GM06990 (cell line): ENCODE measurements at regions not wholly inside any gene's neighbourhood (a gene's known extent, or its start where the extent isn't known, plus 50 kb on each side); places are given as distances from the start of the nearest gene placed in this dataset.

Experiments used
- DNase-seq: peaks from one replicate; pipeline ENCODE4 v3.0.0-alpha.2; 2011; ENCODE audit not compliant: insufficient read length; ENCODE audit errors: extremely low read depth
- H3K27me3 ChIP-seq: replicated peaks from 2 replicates; pipeline ENCODE4 v1.6.0; 2011; ENCODE audit warnings: low read length; ENCODE audit not compliant: control insufficient read depth, insufficient read depth
- H3K36me3 ChIP-seq: 2 replicates; pipeline ENCODE4 v1.5.1; 2011; ENCODE audit warnings: low read length; ENCODE audit not compliant: control insufficient read depth, insufficient read depth
- H3K4me3 ChIP-seq: replicated peaks from 2 replicates; pipeline ENCODE4 v1.5.1; 2011; ENCODE audit warnings: low read depth, mild to moderate bottlenecking, control low read depth, low read length
- TF ChIP-seq, protein P1 (sequence below): IDR thresholded peaks from 2 replicates; pipeline ENCODE4 v1.5.1; 2011; ENCODE audit warnings: low read length, control low read depth, mild to moderate bottlenecking, inconsistent platforms; ENCODE audit not compliant: insufficient read depth, poor library complexity, severe bottlenecking

- Histone ChIP-seq H3K4me3 (no peak overlapping the region), H3K36me3 (no peaks in the 10 kb centered on the region), H3K27me3 (no peaks in the 10 kb centered on the region)
- no peak for DNase-seq
- TF ChIP-seq, protein P1, sequence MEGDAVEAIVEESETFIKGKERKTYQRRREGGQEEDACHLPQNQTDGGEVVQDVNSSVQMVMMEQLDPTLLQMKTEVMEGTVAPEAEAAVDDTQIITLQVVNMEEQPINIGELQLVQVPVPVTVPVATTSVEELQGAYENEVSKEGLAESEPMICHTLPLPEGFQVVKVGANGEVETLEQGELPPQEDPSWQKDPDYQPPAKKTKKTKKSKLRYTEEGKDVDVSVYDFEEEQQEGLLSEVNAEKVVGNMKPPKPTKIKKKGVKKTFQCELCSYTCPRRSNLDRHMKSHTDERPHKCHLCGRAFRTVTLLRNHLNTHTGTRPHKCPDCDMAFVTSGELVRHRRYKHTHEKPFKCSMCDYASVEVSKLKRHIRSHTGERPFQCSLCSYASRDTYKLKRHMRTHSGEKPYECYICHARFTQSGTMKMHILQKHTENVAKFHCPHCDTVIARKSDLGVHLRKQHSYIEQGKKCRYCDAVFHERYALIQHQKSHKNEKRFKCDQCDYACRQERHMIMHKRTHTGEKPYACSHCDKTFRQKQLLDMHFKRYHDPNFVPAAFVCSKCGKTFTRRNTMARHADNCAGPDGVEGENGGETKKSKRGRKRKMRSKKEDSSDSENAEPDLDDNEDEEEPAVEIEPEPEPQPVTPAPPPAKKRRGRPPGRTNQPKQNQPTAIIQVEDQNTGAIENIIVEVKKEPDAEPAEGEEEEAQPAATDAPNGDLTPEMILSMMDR, result no peak
Measured at GRCh38 chr4:165765053-165765452, 108.0 kb upstream of the TLL1 start.

DNA sequence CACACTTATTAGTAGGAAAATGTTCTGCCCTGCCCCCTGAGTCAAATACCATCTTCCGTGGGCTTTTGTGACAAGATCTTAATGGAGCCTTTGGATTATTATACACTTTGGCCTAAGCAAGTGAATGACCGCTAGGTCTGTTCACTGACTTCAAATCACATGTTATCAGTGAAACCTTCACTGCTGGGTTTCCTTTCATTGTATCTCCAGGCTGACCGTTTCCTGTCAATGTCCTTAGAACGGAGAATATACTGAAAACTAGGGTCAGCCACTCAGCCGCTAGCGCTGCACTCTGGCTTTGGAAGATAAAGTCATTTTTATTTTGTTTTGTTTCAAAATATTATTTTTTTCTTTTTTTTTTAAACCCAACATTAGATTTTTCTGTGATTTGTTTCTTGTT, 107.0 kb upstream of the TLL1 start:
- Histone ChIP-seq H3K4me3 (no peak overlapping the region), H3K27me3 (no peaks in the 10 kb centered on the region), H3K36me3 (no peaks in the 10 kb centered on the region)
- no peak for DNase-seq
- TF ChIP-seq, protein P1, result no peak

DNA sequence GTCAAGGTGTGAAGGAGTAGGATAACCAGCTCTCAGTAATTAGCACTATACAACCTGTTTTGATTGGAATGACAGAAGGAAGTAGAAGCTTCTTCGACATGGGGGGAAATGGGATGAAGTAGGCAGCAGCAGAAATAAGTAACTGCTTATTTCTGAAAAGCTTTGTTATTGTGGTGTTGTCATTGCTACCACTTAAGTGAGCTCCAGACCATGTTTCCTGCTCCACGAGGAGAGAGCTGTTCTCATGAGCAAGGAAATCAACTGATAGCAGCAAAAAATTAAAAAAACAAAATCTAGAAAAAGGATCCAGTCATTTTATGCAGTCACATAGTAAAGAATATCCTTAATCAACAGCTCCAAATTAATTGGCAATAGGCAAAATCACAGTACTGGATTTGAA, 106.1 kb upstream of the TLL1 start:
- no peak for DNase-seq
- no peaks in the 10 kb centered on the region for H3K27me3 ChIP-seq
- H3K36me3 ChIP-seq, result no peaks in the 10 kb centered on the region
- H3K4me3 ChIP-seq, result no peak overlapping the region
- TF ChIP-seq, protein P1, result no peak

GRCh38 chr4:165767671-165768070, 105.4 kb upstream of the TLL1 start:
- Histone ChIP-seq H3K4me3 (no peak overlapping the region), H3K27me3 (no peaks in the 10 kb centered on the region), H3K36me3 (no peaks in the 10 kb centered on the region)
- TF ChIP-seq, protein P1, result no peak
- no peak for DNase-seq

GRCh38 chr4:165768281-165768680, 104.8 kb upstream of the TLL1 start:
- TF ChIP-seq, protein P1, result no peak
- Histone ChIP-seq H3K36me3 (no peaks in the 10 kb centered on the region), H3K4me3 (no peak overlapping the region), H3K27me3 (no peaks in the 10 kb centered on the region)
- DNase-seq, result no peak

- Histone ChIP-seq H3K4me3 (no peak overlapping the region), H3K36me3 (no peaks in the 10 kb centered on the region), H3K27me3 (no peaks in the 10 kb centered on the region)
- no peak for DNase-seq
- TF ChIP-seq, protein P1, result no peak
Measured at GRCh38 chr4:165774326-165774725, 98.7 kb upstream of the TLL1 start.
